NCI-H2081 treated with DMSO at 0.1 percent for 48 hours (cell line): ENCODE measurements at regions not wholly inside any gene's neighbourhood (a gene's known extent, or its start where the extent isn't known, plus 50 kb on each side); places are given as distances from the start of the nearest gene placed in this dataset.

ENCODE experiments used
- DNase-seq: peaks from one replicate; lab custom pipeline; 2025; lab: John Stamatoyannopoulos, UW

GRCh38 chr14:26929361-26929760 is 331.5 kb upstream of the NOVA1 start:
- no peak for DNase-seq

- DNase-seq = no peak
Measured at GRCh38 chr14:26930576-26930975, 332.7 kb upstream of the NOVA1 start.

- no peak for DNase-seq
Measured at GRCh38 chr14:26932606-26933005, 334.8 kb upstream of the NOVA1 start.

DNA sequence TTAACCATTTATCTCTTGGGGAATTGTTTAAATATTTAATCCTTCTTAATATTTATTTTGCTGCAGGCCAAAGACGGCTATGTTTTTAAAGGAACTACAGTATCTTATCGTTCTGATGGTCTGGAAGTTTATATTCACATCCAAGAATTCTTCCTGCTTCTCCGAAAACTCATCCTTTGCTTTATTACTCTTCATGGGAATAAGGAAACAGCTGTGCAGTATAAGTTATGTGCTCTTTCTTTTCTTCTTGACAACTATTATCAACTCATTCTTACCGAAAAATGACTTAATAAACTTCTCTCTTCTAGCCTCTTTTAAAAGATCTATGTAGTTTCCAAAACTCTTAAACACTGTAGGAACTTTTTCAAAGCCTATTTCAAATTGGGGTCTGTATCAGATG is 335.6 kb upstream of the NOVA1 start:
- no peak for DNase-seq

DNA sequence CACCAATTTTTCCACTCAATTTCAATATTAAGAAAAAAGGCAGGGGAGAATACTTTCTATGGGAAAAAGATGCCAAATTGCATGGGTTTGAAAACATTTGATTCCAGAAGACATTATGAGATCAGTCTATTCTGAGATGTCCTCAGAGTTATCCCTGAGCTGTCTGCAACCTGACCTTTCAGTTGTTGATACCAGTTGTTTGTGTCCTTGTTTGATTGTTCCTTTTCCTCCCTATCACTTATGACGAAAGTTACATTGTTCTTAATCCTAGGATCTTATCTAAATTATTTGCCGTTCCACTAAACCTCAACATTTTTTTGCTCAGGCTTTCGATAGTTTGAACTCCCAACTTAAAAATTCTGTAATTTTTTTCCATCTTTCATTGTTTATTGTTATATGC is 336.3 kb upstream of the NOVA1 start:
- no peak for DNase-seq

GRCh38 chr14:26935733-26936132 is 337.9 kb upstream of the NOVA1 start:
- DNase-seq = no peak

DNA sequence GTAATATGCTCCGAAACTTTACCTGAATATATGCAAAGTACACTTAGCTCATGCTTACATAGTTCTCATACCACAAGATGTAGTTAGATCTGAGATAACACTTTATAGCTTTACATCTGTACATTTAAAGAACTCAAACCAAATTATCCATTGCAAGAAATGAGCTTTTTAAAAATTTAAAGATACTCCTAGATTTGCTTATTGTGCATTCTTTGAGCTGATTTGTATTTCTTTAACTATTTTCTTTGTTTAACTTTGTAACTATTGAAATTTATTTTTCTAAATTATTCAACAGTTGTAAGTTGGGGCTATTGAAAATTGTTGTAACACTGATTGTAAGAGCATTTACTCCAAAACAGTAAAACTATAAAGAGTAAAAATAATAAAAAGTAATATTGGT is 340.2 kb upstream of the NOVA1 start:
- no peak for DNase-seq

GRCh38 chr14:26939755-26940154 is 341.9 kb upstream of the NOVA1 start:
- no peak for DNase-seq

GRCh38 chr14:26941521-26941920 is 343.7 kb upstream of the NOVA1 start:
- DNase-seq = no peak

- no peak for DNase-seq
Measured at GRCh38 chr14:26947265-26947664, 349.4 kb upstream of the NOVA1 start.

- no peak for DNase-seq
Measured at GRCh38 chr14:26959437-26959836, 361.6 kb upstream of the NOVA1 start.

DNA sequence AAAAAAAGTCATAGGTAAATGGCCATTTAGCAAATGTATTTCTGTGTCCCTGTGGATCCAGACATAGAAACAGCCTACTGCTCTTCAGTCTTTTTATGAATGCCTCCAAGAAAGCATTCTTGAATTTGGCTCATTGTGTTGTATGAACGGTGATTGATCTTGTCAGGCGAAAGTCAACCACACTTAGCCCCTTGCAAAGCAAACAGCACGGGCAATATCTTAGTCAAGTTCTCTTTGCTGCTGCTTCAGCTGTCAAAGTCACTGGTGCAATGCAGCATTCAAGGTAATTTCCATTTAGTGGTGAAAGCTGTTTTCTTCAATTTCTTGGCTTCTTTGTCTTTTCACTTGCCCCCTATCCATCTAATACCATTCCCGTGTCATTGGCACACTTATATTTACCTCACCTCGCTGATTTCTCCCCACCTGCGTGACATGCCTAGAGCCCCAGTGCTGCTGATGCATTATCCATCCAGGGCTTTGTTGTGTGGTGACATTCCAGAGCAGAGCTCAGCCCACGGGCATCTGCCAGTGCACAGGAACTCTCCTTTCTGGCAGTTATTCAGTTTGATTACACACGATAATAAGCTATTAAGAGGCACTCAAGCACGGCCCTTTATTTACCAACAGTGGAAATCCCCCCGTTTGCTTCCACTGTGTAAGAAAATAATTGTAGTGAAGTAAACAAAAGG is 362.3 kb upstream of the NOVA1 start:
- no peak for DNase-seq

DNA sequence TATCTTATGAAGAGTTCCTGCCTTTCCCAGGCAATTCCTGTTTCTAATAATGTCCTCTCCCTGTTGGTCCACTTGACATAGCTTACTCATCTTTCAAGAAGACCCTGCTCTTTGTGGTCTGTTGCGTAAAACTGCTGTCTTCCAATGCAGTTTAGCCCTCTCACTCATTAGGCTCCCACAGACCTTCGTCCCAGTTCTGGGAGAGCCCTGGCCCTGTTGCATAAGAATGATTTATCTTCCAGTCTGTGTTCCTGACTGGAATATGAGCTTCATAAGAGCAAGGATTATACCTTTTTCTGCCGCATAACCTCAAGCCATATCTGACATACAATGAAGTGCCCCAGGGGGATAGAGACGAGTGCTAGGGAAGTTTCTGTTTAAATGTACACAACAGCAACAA is 365.9 kb upstream of the NOVA1 start:
- no peak for DNase-seq

- DNase-seq = no peak
Measured at GRCh38 chr14:26965490-26965889, 367.7 kb upstream of the NOVA1 start.

DNA sequence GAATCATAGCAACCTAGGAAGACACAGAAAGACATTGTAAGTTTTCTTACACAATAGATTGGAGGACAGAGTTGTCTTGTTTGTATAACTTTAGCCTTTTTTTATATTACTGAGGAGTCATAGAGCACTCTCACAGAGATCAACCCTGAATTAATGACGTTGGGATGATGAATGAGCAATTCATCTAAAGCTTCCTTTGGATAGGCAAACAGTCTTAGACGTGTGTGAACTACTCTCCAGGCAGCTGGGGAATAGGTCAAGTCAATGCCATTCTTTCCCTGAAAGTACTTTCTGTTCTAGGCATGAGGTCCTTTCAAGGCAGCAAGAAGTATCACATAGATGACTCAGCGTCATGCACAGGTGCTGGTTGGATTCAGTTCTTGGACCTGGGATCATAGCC is 369.1 kb upstream of the NOVA1 start:
- DNase-seq = no peak

DNA sequence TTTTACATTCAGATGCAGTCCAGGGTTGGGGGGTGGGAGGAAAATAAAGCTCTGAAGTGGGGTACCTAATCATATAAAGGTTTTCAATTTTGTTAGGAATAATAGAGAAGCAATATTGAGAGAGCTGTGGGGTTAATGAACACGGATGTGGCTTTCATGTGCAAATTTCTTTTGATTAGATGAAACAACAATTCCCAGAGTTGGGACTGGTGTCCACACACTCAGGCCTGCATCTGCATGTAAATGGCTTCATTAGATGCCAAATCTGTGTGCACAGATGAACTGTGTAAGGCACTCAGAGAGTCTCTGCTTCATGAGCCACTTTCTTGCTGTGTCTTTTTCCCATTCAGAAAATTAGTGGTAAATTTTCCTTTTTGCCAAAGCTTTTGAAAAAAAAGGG is 377.1 kb upstream of the NOVA1 start:
- DNase-seq = no peak

- DNase-seq = no peak
Measured at GRCh38 chr14:26982071-26982470, 384.2 kb upstream of the NOVA1 start.

DNA sequence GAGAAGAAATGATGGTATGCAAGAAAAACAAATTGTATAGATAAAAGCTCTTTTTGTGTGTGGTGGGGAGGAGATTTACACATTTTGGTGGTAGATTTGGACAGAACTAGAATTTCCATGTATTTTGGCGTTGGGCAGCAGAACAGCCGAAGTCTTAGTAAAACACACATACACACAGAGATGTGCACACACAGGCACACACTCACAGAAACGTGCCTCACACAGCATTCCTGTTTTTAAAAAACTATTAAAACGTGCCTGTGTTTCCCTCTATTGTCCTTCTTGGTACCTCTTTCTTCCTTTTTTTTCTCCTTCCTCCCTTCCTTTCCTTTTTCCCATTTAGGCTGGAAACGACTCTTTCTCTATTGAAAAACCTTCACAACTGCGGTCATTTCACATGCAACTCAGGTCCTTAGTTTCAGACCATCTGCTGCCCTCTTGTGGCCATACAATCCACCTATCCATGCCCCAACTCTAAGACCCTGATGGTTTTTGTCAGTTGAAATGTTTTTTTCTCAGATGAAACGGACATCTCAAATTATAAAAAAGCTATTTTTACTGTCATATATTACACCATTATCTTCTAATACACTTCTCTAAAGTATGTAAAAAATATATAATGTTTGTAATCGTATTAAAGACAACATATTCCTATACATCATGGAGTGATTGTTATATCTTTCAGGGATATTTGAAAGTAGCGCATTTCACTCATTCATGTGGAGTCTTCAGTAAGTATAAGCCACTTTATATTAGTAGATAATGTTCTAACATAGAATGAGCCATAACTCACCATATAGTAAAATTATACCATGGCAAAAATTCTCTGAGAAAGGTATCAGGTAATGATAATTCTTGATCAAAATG is 386.7 kb upstream of the NOVA1 start:
- peak; percentile 62 for DNase-seq

DNA sequence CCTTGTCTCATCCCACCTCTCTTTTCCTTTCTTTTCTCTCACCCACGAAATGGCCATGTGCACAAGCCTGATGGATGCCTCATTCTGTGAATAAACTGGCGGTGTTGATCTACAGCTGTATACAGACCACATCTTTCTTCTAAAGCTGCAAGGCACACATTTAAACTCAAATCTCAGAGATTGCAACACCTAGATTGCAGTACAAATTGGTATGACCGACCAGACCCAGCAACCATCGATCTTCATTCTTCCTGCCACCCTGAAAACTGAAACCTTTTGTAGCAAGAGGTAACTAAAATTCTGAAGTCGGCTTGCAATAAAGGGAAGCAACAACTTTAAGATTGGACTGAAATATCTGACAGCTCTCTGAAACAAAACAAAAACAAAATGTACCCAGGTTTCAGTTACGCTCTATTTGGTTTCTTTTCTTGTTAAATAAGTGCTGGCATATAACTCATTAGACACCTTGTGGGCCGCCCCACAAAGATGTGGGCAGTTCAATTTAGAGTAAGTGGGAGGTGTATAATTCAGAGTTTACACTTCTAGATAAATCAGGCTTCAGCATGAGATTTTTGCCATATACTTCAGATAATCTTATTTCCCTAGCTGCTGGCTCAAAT is 390.0 kb upstream of the NOVA1 start:
- no peak for DNase-seq

DNA sequence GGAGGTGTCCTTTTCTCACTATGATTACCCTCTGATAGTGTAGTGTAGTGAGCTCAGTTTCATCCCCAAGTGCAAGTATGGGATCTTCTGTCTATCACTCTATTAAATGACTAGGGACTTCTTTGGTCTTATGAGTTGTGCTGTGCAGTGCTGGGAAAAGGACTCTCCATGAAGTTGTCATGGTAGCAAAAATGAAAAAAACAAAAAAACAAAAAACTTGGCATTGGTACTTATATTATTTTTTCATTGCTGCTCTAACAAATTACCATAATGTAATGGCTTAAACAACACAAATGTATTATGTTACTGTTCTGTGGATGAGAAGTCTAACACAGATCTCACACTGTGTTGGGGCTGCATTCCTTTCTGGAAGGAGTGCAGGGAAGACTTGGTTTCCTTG is 393.1 kb upstream of the NOVA1 start:
- no peak for DNase-seq

GRCh38 chr14:26992403-26993115 is 394.7 kb upstream of the NOVA1 start:
- DNase-seq = no peak

DNA sequence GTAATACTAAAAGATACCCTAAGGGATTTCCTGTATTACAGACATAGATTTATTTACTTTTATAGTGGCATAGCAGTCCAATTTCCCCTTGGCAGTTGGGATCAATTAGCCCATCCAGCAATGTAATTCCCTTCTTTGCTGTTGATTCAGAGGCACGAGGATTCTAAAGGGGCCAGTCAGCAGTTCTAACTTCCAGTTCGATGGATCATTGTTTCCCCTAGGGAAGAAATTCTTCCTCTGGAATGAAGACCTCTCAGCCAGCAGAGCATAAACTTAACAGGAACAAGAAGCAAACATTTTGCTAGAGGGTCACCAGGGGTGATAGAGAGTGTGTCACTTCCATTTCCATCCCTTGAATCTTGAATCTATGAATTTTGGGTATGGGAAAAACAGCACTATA is 395.7 kb upstream of the NOVA1 start:
- DNase-seq = no peak

GRCh38 chr14:26995301-26995700 is 397.5 kb upstream of the NOVA1 start:
- no peak for DNase-seq
